Activated B cell treated with CpG ODN at 0.5 μM for 24 hours (primary cell): ENCODE measurements at regions not wholly inside any gene's neighbourhood (a gene's known extent, or its start where the extent isn't known, plus 50 kb on each side); places are given as distances from the start of the nearest gene placed in this dataset.

Experiments
- ATAC-seq: fragments of 200-7000 bp; cut with Tn5 transposase; one replicate; pipeline ENCODE4 v1.10.0; 2021; ENCODE audit warnings: low read depth, mild to moderate bottlenecking, moderate library complexity
- CTCF ChIA-PET: fragments of 350-600 bp; sonication (Branson Sonifier 250); formaldehyde crosslinking; loops from one replicate; lab custom pipeline; 2021; ENCODE audit warnings: antibody characterized with exemption; lab: Charles Lee
- POLR2A ChIA-PET: fragments of 350-600 bp; sonication (Branson Sonifier 250); formaldehyde crosslinking; loops from one replicate; lab custom pipeline; 2021; ENCODE audit warnings: antibody characterized with exemption; lab: Charles Lee
- DNase-seq: peaks from one replicate; pipeline ENCODE4 v3.0.0; 2022
- H3K27ac Mint-ChIP-seq: one replicate; pipeline ENCODE4 v1.8.0; 2020; ENCODE audit warnings: mixed read lengths
- H3K27me3 Mint-ChIP-seq: one replicate; pipeline ENCODE4 v1.8.0; 2021; ENCODE audit warnings: mixed read lengths
- H3K36me3 Mint-ChIP-seq: one replicate; pipeline ENCODE4 v1.8.0; 2021; ENCODE audit warnings: low read depth, mixed read lengths
- H3K4me1 Mint-ChIP-seq: one replicate; pipeline ENCODE4 v1.8.0; 2021; ENCODE audit warnings: mixed read lengths
- H3K4me3 Mint-ChIP-seq: one replicate; pipeline ENCODE4 v1.8.0; 2020; ENCODE audit warnings: mild to moderate bottlenecking, mixed read lengths
- H3K9me3 Mint-ChIP-seq: one replicate; pipeline ENCODE4 v1.8.0; 2020; ENCODE audit warnings: mixed read lengths
- CTCF ChIP-seq: fragments of 200-600 bp; IDR thresholded peaks from one replicate; pipeline ENCODE4 v1.8.0; 2022; ENCODE audit warnings: antibody characterized with exemption, mild to moderate bottlenecking
- intact Hi-C: fragments of 100-400 bp; cut with micrococcal nuclease; formaldehyde crosslinking; loops from one replicate; pipeline ENCODE4 v1.15.1; 2024

- no peak overlapping the region for H3K4me3 Mint-ChIP-seq
- intact Hi-C loops: no loop called here
- no peak for TF ChIP-seq CTCF
- CTCF ChIA-PET: no interaction called here
- no peaks in the 10 kb centered on the region for H3K4me1 Mint-ChIP-seq
- H3K27me3 Mint-ChIP-seq: no peaks in the 10 kb centered on the region
- no peak for ATAC-seq
- POLR2A ChIA-PET: no interaction called here
- no peak overlapping the region for H3K27ac Mint-ChIP-seq
- H3K36me3 Mint-ChIP-seq: no peaks in the 10 kb centered on the region
- DNase-seq: no peak
- H3K9me3 Mint-ChIP-seq: peaks cover 3% of the 10 kb centered on the region
Measured at GRCh38 chr14:28651148-28651547, 115.4 kb upstream of the FOXG1 start.

GRCh38 chr14:28652782-28653181 is 113.8 kb upstream of the FOXG1 start:
- no peaks in the 10 kb centered on the region for H3K4me1 Mint-ChIP-seq
- TF ChIP-seq CTCF: no peak
- H3K9me3 Mint-ChIP-seq: peaks cover 3% of the 10 kb centered on the region
- no peak for ATAC-seq
- H3K4me3 Mint-ChIP-seq: no peak overlapping the region
- no peaks in the 10 kb centered on the region for H3K36me3 Mint-ChIP-seq
- ChIA-PET CTCF (no interaction called here), POLR2A (no interaction called here)
- H3K27me3 Mint-ChIP-seq: no peaks in the 10 kb centered on the region
- no peak for DNase-seq
- intact Hi-C loops: no loop called here
- H3K27ac Mint-ChIP-seq: no peak overlapping the region

- TF ChIP-seq CTCF: no peak
- Mint-ChIP-seq H3K36me3 (no peaks in the 10 kb centered on the region), H3K9me3 (peaks cover 3% of the 10 kb centered on the region), H3K4me3 (no peak overlapping the region), H3K27ac (no peak overlapping the region), H3K27me3 (no peaks in the 10 kb centered on the region), H3K4me1 (no peaks in the 10 kb centered on the region)
- intact Hi-C loops: no loop called here
- ChIA-PET POLR2A (no interaction called here), CTCF (no interaction called here)
- DNase-seq (no peak), ATAC-seq (no peak)
Measured at GRCh38 chr14:28653521-28653920, 113.1 kb upstream of the FOXG1 start.

- Mint-ChIP-seq H3K4me3 (no peak overlapping the region), H3K9me3 (no peaks in the 10 kb centered on the region), H3K27ac (no peak overlapping the region), H3K4me1 (no peaks in the 10 kb centered on the region), H3K27me3 (no peaks in the 10 kb centered on the region), H3K36me3 (no peaks in the 10 kb centered on the region)
- ChIA-PET POLR2A (no interaction called here), CTCF (no interaction called here)
- TF ChIP-seq CTCF: no peak
- intact Hi-C loops: no loop called here
- ATAC-seq: no peak
- no peak for DNase-seq
Measured at GRCh38 chr14:28656704-28657255, 109.8 kb upstream of the FOXG1 start.

- POLR2A ChIA-PET: no interaction called here
- Mint-ChIP-seq H3K27ac (no peak overlapping the region), H3K4me3 (no peak overlapping the region), H3K4me1 (no peaks in the 10 kb centered on the region), H3K36me3 (no peaks in the 10 kb centered on the region), H3K27me3 (no peaks in the 10 kb centered on the region), H3K9me3 (no peaks in the 10 kb centered on the region)
- TF ChIP-seq CTCF: no peak
- CTCF ChIA-PET: no interaction called here
- DNase-seq (no peak), ATAC-seq (no peak)
- intact Hi-C loops: no loop called here
Measured at GRCh38 chr14:28661171-28661772, 105.3 kb upstream of the FOXG1 start.
